GM21390 (cell line): ENCODE measurements at regions not wholly inside any gene's neighbourhood (a gene's known extent, or its start where the extent isn't known, plus 50 kb on each side); places are given as distances from the start of the nearest gene placed in this dataset.

Experiments used
- ATAC-seq: cut with Tn5 transposase; IDR thresholded peaks from one replicate; pipeline ENCODE4 v1.9.1; 2021; ENCODE audit not compliant: unreplicated experiment

- no peak for ATAC-seq
Observed at GRCh38 chr12:28876196-28876798, 272.8 kb upstream of the FAR2 start.

DNA sequence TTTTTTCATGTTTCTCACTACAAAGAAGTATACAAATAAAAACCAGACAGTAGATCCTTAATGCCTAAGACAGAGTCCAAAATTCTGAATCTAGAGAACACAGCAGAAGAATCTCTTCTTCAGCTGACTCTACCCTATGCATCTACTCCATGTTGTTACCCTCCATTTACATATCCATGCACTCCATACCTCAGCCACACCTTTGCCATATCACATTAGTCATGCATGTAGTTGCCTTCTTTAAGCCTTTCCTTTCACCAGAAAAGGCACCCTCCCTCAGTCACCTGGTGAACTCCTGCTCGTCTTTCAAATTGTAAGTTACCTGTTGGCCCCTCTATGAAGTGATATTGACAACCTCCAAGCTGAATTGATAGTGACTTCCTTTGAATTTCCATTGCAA, 271.2 kb upstream of the FAR2 start:
- ATAC-seq, result no peak

GRCh38 chr12:28878629-28879028, 270.4 kb upstream of the FAR2 start:
- no peak for ATAC-seq

DNA sequence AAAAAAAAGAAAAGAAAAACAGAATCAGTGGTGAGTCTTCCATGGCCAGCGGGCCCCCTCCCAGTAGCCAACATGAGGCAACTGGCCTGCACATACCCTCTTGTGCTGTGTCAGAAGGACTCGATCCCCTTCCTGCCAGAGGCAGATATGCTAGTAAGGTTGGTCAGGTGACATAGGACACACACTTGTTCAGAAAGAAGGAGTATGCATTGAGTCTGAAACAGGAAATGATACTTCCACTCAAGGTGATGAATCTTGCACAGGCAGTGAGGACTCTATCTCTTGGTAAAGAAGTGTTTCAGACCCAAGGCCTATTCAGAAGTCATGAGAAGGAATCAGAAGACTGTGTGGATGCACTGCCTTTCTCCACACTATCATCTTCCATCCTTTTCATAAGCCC, 269.7 kb upstream of the FAR2 start:
- peak; percentile 87 for ATAC-seq

DNA sequence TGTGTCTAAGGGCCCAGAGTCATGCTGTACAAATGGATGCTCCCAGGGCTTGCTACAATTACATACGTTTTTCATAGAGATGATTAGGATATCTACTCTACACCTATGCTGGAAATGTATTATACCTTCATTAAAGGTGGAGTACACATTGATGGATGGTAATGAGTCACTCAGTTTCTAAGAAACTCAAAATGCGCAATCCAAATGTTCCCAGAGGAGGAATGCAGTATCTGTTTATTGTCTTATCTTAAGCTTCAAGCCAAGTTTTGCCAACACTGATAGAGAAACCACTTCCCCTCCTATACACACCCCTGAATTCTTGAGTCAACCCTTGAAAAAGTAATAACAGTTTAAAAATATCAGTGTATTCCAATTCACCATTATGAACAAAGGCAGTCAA, 266.6 kb upstream of the FAR2 start:
- no peak for ATAC-seq

- no peak for ATAC-seq
Observed at GRCh38 chr12:28883406-28883997, 265.6 kb upstream of the FAR2 start.

DNA sequence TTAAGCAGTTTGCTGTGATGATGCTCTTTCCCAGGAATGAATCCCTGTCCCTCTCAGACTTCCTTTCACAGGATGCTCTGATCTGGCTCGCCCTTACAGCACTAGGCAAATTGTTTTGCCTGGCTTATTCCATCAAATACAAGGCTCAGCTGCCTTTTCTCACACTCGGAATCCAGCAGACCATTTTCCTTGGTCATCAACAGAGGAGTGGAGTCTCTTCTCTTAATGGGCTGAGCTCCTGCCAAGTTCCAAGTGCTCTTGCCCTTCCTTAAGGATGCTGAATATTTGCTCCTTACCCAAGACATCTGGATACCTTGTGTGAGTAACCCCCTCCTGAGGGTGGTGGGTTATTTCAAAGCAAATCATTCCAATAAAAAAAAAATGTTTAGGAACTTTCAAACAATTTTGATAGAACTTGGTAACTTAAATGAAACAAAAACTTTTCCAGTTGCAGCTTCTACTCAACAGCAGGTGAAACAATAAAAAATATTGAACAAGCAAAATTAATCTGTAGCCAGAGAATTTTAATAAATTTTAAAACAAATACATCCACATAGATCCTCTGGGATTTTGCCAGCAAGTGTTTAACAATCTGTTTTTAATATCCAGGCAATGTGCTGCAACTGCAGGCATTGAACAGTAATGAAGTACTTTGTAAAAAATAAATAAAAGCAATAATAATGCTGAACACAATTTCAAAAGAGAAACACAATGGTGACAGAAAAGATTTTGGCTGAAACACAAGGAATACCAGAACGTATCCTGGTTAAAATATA, 264.0 kb upstream of the FAR2 start:
- ATAC-seq, result no peak

DNA sequence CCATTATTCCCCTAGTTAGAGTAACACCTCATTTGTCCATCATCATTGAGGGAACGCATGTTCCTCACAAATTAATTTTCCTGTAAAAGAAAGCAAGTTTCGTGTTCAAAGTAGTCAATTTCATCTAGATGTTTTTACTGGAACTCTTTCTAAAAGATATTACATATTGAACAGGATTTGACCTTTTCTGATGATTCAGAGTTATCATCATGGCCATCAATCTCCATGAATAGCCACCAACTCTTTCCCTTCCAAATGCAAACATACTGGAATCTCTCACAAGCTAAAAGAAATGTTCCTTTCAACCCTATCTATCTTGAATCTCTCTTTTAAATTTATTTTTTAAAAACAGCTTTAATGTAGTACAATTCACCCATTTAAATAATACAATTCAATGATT, 263.1 kb upstream of the FAR2 start:
- no peak for ATAC-seq

DNA sequence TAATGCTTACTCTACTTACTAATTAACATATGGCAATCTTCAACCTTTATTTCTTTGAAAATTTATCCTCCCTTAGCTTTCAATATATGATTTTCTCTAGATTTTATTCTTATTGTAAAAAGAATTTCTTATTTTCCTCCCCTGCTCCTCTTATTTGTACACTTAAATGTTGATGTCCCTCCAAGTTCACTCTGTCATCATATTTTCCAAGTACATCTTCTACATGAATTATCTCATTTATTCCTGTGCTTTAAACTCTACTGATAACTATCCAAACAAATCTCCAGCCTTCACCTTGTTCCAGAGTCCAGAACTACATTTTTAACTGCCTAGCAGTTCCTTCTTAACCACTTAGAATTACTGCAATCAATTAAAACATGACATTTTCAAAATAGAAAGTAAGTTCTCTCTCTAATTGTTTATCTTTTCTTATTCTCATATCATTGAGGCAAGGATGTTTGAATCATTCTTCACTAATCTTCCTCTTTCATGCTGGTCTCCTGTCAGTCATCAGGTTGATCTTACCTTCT, 261.6 kb upstream of the FAR2 start:
- ATAC-seq, result no peak

- no peak for ATAC-seq
Observed at GRCh38 chr12:28890664-28891063, 258.4 kb upstream of the FAR2 start.

DNA sequence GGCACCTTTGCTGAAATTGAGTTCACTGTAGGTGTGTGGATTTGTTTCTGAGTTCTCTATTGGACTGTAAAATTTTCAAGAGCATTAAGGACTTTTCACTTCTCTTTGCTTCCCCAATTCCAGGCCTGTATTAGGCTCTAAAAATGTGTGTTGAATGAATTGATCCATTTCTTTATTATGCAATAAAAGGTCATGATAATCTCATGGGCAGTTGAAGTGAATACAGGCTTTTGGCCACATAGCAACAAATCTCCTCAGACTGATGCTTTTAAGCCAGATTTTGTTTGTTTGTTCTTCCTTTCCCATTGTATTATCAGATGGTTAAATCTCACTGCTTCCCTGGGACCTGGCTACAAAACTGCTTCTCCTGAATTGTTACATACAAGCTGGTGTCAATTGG, 258.0 kb upstream of the FAR2 start:
- no peak for ATAC-seq

DNA sequence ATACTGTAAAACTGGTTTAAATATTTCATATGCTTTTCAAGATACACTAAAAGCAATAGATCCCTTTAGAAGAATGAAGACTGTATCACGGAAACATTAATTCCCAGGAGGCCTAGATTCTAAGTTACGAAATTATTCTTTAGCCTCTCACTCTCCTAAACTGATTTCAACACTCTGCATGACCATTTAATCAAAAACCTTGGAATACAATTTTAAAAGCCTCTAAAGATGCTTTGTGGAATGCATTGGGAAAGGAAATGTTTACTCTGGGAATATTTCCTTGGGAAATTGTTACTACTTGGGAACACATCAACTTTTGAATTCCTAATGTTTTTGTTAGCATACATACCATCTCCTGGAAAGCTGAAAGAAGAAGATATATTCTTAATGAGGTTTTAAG, 255.7 kb upstream of the FAR2 start:
- ATAC-seq, result no peak

DNA sequence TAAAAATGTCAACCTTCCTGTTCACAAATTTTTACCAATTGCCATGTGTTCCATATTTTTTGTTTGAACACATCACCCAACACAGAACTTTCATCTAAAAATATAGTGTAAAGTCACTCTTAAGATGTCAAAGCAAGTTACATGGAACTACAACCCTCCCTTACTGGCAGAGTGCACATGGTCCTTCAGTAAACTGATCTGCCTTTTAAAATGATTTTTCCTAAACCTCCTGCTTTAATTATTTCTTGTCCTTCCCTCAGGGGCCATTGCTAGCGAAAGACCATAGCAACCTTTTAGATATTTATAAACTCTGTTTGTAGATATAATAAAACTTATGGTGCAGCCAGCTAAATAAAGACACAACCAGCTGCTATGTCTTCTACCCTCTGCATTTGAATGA, 255.2 kb upstream of the FAR2 start:
- ATAC-seq, result no peak

- no peak for ATAC-seq
Observed at GRCh38 chr12:28896421-28896820, 252.7 kb upstream of the FAR2 start.

- no peak for ATAC-seq
Observed at GRCh38 chr12:28898038-28898437, 251.0 kb upstream of the FAR2 start.

DNA sequence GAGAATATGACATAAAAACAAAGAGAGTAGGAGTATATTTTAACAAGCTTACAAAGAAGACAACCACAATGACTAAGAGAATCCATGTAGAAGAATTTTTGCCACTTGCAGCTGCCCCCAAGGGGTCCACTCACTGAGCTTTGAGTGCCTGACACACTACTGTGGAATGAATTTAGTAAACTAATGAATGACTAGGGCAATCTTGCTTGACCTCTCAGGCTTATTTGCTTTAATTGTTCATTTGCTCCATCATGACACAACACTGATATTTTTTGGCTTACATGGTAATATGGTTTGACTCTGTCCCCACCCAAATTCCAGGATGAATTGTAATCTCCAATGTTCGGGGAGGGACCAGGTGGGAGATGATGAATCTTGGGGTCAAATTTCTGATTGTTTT, 249.1 kb upstream of the FAR2 start:
- ATAC-seq, result no peak

- no peak for ATAC-seq
Observed at GRCh38 chr12:28905220-28905955, 243.7 kb upstream of the FAR2 start.

GRCh38 chr12:28908646-28909045, 240.4 kb upstream of the FAR2 start:
- ATAC-seq, result no peak

DNA sequence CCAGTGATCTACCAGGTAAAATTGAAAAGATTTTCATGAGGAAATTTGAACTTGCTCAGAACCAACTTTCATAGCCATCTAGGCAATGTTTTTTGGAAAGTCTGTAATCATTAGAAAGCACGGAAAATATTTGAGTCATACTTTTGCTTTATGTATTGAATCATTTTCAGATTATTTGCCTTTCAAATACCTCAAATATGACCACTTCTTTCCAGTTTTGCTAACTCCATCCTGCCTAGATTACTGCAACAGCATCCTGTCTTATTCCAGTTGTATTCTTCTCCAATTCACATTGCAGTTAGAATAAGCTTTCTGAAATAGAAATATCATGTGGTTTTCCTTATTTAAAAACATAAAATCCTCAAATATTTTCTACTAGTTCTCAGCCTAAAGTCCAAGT, 239.8 kb upstream of the FAR2 start:
- ATAC-seq, result no peak

DNA sequence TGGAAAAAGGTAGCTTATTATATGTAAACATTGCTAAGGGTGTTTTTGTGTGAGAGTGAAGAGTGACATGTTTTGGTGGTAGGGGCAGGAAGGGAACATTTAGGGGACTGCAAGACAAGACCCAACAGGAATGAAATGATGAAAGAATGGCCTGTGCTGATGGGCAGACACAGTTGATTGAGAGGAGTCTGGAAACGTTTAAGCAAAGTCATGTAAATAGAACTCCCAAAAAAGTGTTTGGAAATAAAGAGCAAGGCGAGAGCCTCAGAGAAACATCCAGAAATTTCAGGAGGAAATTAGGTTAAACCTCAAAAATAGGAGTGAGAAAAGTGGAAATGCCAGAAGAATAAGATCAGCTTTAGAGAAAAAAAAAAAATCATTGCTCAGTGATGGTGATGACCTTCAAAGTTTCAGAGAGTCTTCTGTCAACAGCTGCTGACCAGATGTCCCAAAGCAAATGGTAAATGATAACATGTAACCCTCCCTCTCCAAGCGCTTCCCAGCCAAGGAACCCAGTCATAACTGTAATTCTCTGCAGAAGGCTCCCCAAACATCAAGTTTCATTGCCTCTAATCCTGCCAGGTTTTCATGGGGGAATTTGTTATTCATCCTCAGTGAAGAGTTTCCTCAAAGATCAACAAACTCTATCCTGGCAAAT, 223.2 kb upstream of the FAR2 start:
- ATAC-seq, result no peak

GRCh38 chr12:28930704-28931103, 218.4 kb upstream of the FAR2 start:
- ATAC-seq, result no peak
